NCI-H2196 (cell line): ENCODE measurements at regions not wholly inside any gene's neighbourhood (a gene's known extent, or its start where the extent isn't known, plus 50 kb on each side); places are given as distances from the start of the nearest gene placed in this dataset.
A peak's percentile ranks its signal among the peaks of the same experiment; 100 is the strongest.

Experiments used
- DNase-seq: peaks from one replicate; lab custom pipeline; 2025; ENCODE audit not compliant: unreplicated experiment; lab: John Stamatoyannopoulos, UW

- DNase-seq: no peak
Measured at GRCh38 chrY:12552471-12553283, 148.4 kb upstream of the USP9Y start.

GRCh38 chrY:12553909-12554308 is 147.1 kb upstream of the USP9Y start:
- DNase-seq: no peak

GRCh38 chrY:12555005-12555404 is 146.0 kb upstream of the USP9Y start:
- DNase-seq: no peak

- DNase-seq: no peak
Measured at GRCh38 chrY:12559007-12559406, 142.0 kb upstream of the USP9Y start.

GRCh38 chrY:12576278-12576677 is 124.8 kb upstream of the USP9Y start:
- DNase-seq: no peak

- no peak for DNase-seq
Measured at GRCh38 chrY:12593532-12594216, 107.4 kb upstream of the USP9Y start.

- DNase-seq: no peak
Measured at GRCh38 chrY:12598783-12599182, 102.2 kb upstream of the USP9Y start.

GRCh38 chrY:12605426-12605825 is 95.6 kb upstream of the USP9Y start:
- no peak for DNase-seq

GRCh38 chrY:12610861-12611260 is 90.2 kb upstream of the USP9Y start:
- DNase-seq: no peak

GRCh38 chrY:12615733-12616446 is 85.1 kb upstream of the USP9Y start:
- no peak for DNase-seq

GRCh38 chrY:12621454-12622081 is 79.5 kb upstream of the USP9Y start:
- peak; percentile 1 for DNase-seq

GRCh38 chrY:12623204-12623603 is 77.8 kb upstream of the USP9Y start:
- no peak for DNase-seq

- DNase-seq: no peak
Measured at GRCh38 chrY:12642986-12643385, 58.0 kb upstream of the USP9Y start.

- no peak for DNase-seq
Measured at GRCh38 chrY:12643693-12644348, 57.2 kb upstream of the USP9Y start.

GRCh38 chrY:12651095-12651494 is 49.9 kb upstream of the USP9Y start:
- no peak for DNase-seq
